H1 (cell line): ENCODE measurements at regions not wholly inside any gene's neighbourhood (a gene's known extent, or its start where the extent isn't known, plus 50 kb on each side); places are given as distances from the start of the nearest gene placed in this dataset.

Source experiments
- CTCF ChIA-PET: fragments of 300-600 bp; sonication (Branson Sonifier 250); formaldehyde crosslinking; loops from one replicate; lab custom pipeline; 2021; ENCODE audit not compliant: partially characterized antibody; lab: Charles Lee
- POLR2A ChIA-PET: fragments of 300-600 bp; sonication (Branson Sonifier 250); formaldehyde crosslinking; loops from one replicate; lab custom pipeline; 2021; ENCODE audit warnings: inconsistent platforms; ENCODE audit not compliant: partially characterized antibody; lab: Charles Lee
- DNase-seq, 2 experiments: peaks; one replicate each; pipeline versions ENCODE4 v3.0.0 to v3.0.0-alpha.2; 2010 to 2022; ENCODE audit warnings: low spot score in 2 of 2, low read depth in 1 of 2, mixed read lengths in 1 of 2
- FAIRE-seq: peaks from 2 replicates; lab custom pipeline; 2011; peaks lifted over from hg19 to GRCh38; lab: Jason Lieb, UNC
- H2AFZ ChIP-seq: 2 replicates; pipeline ENCODE4 v1.8.1; 2012; ENCODE audit warnings: low read length, inconsistent platforms
- H2AK5ac ChIP-seq: 2 replicates; pipeline ENCODE4 v1.6.1; 2013; ENCODE audit warnings: low read depth, low read length
- H2BK120ac ChIP-seq: replicated peaks from 2 replicates; pipeline ENCODE3; 2013; ENCODE audit warnings: low read depth, low read length, inconsistent platforms
- H2BK12ac ChIP-seq: 2 replicates; pipeline ENCODE4 v1.6.1; 2013; ENCODE audit warnings: low read depth, low read length
- H2BK15ac ChIP-seq: 2 replicates; pipeline ENCODE4 v1.6.1; 2013; ENCODE audit warnings: low read length
- H2BK20ac ChIP-seq: 2 replicates; pipeline ENCODE4 v1.6.1; 2013; ENCODE audit warnings: low read length
- H2BK5ac ChIP-seq: 2 replicates; pipeline ENCODE4 v1.6.1; 2013; ENCODE audit warnings: low read depth, low read length
- H3K14ac ChIP-seq: 2 replicates; pipeline ENCODE4 v1.6.1; 2013; ENCODE audit warnings: inconsistent platforms; ENCODE audit not compliant: insufficient read length
- H3K18ac ChIP-seq: 2 replicates; pipeline ENCODE4 v1.6.1; 2013; ENCODE audit warnings: low read length; ENCODE audit errors: extremely low read depth
- H3K23ac ChIP-seq: 2 replicates; pipeline ENCODE4 v1.6.1; 2013; ENCODE audit warnings: inconsistent platforms; ENCODE audit not compliant: insufficient read length
- H3K23me2 ChIP-seq: 2 replicates; pipeline ENCODE4 v1.6.1; 2013; ENCODE audit warnings: low read depth, low read length
- H3K27ac ChIP-seq: 2 replicates; pipeline ENCODE4 v1.6.1; 2011; ENCODE audit warnings: low read depth, low read length, inconsistent platforms
- H3K27me3 ChIP-seq, 4 experiments: replicated peaks in 1 of 4; 1 replicate in 1 of 4; 2 replicates in 3 of 4; pipeline versions ENCODE4 v1.6.1 to v1.8.1; 2011 to 2013; ENCODE audit warnings: low read length in 3 of 4, mild to moderate bottlenecking in 3 of 4, inconsistent platforms in 2 of 4, mixed read lengths in 2 of 4, moderate library complexity in 1 of 4; ENCODE audit not compliant: control insufficient read depth in 3 of 4, insufficient read depth in 3 of 4; ENCODE audit errors: extremely low read depth in 1 of 4
- H3K36me3 ChIP-seq, 4 experiments: 2 replicates each; pipeline versions ENCODE4 v1.6.1 to v1.8.1; 2011 to 2013; ENCODE audit warnings: mild to moderate bottlenecking in 4 of 4, low read length in 3 of 4, moderate library complexity in 2 of 4, control low read depth in 1 of 4, inconsistent platforms in 1 of 4; ENCODE audit not compliant: insufficient read depth in 4 of 4, control insufficient read depth in 2 of 4
- H3K4ac ChIP-seq: replicated peaks from 2 replicates; pipeline ENCODE3; 2013; ENCODE audit warnings: low read length, low read depth, mixed read lengths, inconsistent platforms; ENCODE audit not compliant: insufficient read length
- H3K4me1 ChIP-seq, 4 experiments: replicated peaks in 1 of 4; 1 replicate in 1 of 4; 2 replicates in 3 of 4; pipeline versions ENCODE4 v1.6.1 to v1.8.1; 2011 to 2013; ENCODE audit warnings: low read length in 3 of 4, inconsistent platforms in 2 of 4, mixed read lengths in 1 of 4; ENCODE audit not compliant: insufficient read depth in 4 of 4, control insufficient read depth in 3 of 4
- H3K4me2 ChIP-seq, 2 experiments: 2 replicates each; pipeline versions ENCODE4 v1.6.1 to v1.8.1; 2011 to 2013; ENCODE audit warnings: low read depth in 2 of 2, low read length in 2 of 2, control low read depth in 1 of 2, inconsistent platforms in 1 of 2, mild to moderate bottlenecking in 1 of 2; ENCODE audit not compliant: insufficient read depth in 1 of 2
- H3K4me3 ChIP-seq, 4 experiments: fragments of 200-600, 300-600 bp in 1 of 4; sonication (generic), shearing (Covaris generic), sonication (Bioruptor Twin) in 1 of 4; 2 replicates each; pipeline versions ENCODE4 v1.5.1 to v1.8.1; 2011 to 2016; ENCODE audit warnings: low read length in 4 of 4, low read depth in 3 of 4, control low read depth in 2 of 4, inconsistent platforms in 2 of 4, mild to moderate bottlenecking in 2 of 4, mixed read lengths in 1 of 4, moderate library complexity in 1 of 4; ENCODE audit not compliant: insufficient read depth in 2 of 4; ENCODE audit errors: extremely low read depth in 1 of 4
- H3K56ac ChIP-seq: replicated peaks from 2 replicates; pipeline ENCODE3; 2013; ENCODE audit warnings: low read depth, mild to moderate bottlenecking, mixed read lengths, low read length, inconsistent platforms; ENCODE audit not compliant: insufficient read length
- H3K79me1 ChIP-seq: 2 replicates; pipeline ENCODE4 v1.6.1; 2013; ENCODE audit warnings: low read depth, low read length, control low read depth
- H3K79me2 ChIP-seq, 2 experiments: 2 replicates each; pipeline versions ENCODE4 v1.6.1 to v1.8.1; 2012 to 2013; ENCODE audit warnings: low read length in 2 of 2, mild to moderate bottlenecking in 2 of 2, inconsistent platforms in 1 of 2; ENCODE audit not compliant: insufficient read depth in 2 of 2, control insufficient read depth in 1 of 2
- H3K9ac ChIP-seq, 4 experiments: replicated peaks in 1 of 4; 1 replicate in 1 of 4; 2 replicates in 3 of 4; pipeline versions ENCODE4 v1.6.1 to v1.8.1; 2011 to 2013; ENCODE audit warnings: low read depth in 3 of 4, low read length in 3 of 4, control low read depth in 2 of 4, mild to moderate bottlenecking in 2 of 4, moderate library complexity in 2 of 4, inconsistent platforms in 1 of 4; ENCODE audit errors: extremely low read depth in 1 of 4
- H3K9me3 ChIP-seq, 2 experiments: 2 replicates each; pipeline versions ENCODE4 v1.6.1 to v1.8.1; 2012 to 2013; ENCODE audit warnings: mild to moderate bottlenecking in 2 of 2, moderate library complexity in 2 of 2, control low read depth in 1 of 2, inconsistent platforms in 1 of 2, low read depth in 1 of 2, low read length in 1 of 2, mixed read lengths in 1 of 2; ENCODE audit not compliant: insufficient read depth in 2 of 2
- H4K20me1 ChIP-seq, 2 experiments: replicated peaks in 1 of 2; 2 replicates each; pipeline versions ENCODE3 to v1.8.1; 2011 to 2013; ENCODE audit warnings: inconsistent platforms in 2 of 2, low read length in 2 of 2, mild to moderate bottlenecking in 1 of 2; ENCODE audit not compliant: insufficient read depth in 2 of 2, control insufficient read depth in 1 of 2
- H4K5ac ChIP-seq: 2 replicates; pipeline ENCODE4 v1.6.1; 2013; ENCODE audit warnings: low read length, low read depth, mixed read lengths, inconsistent platforms; ENCODE audit not compliant: insufficient read length
- H4K8ac ChIP-seq: 2 replicates; pipeline ENCODE4 v1.8.0; 2013; ENCODE audit warnings: mild to moderate bottlenecking, moderate library complexity, low read length, inconsistent platforms; ENCODE audit not compliant: insufficient read depth; ENCODE audit errors: extremely low read depth
- H4K91ac ChIP-seq: replicated peaks from 2 replicates; pipeline ENCODE3; 2013; ENCODE audit warnings: low read length, mixed read lengths, inconsistent platforms; ENCODE audit not compliant: insufficient read length
- BACH1 ChIP-seq: IDR thresholded peaks from 2 replicates; pipeline ENCODE4 v1.6.1; 2012; ENCODE audit warnings: low read length, improper control_type of control experiment
- CHD2 ChIP-seq: IDR thresholded peaks from 2 replicates; pipeline ENCODE4 v1.6.1; 2012; ENCODE audit warnings: low read length, improper control_type of control experiment
- CTBP2 ChIP-seq: IDR thresholded peaks from 2 replicates; pipeline ENCODE4 v1.7.0; 2011; ENCODE audit warnings: borderline replicate concordance, mild to moderate bottlenecking, moderate library complexity, mixed read lengths, low read length; ENCODE audit not compliant: insufficient read depth, insufficient read length
- EGR1 ChIP-seq: IDR thresholded peaks from 2 replicates; pipeline ENCODE4 v1.6.1; 2011; ENCODE audit warnings: low read depth, low read length, borderline replicate concordance
- FOSL1 ChIP-seq: IDR thresholded peaks from 2 replicates; pipeline ENCODE4 v1.6.1; 2011; ENCODE audit warnings: mild to moderate bottlenecking, low read depth, low read length, moderate library complexity; ENCODE audit not compliant: insufficient read depth
- GABPA ChIP-seq: IDR thresholded peaks from 2 replicates; pipeline ENCODE4 v1.6.1; 2011; ENCODE audit warnings: mild to moderate bottlenecking, low read length, moderate library complexity, borderline replicate concordance; ENCODE audit not compliant: insufficient read depth
- JUND ChIP-seq: IDR thresholded peaks from 2 replicates; pipeline ENCODE4 v1.6.1; 2011; ENCODE audit warnings: mild to moderate bottlenecking, improper control_type of control experiment, low read length
- RNF2 ChIP-seq: fragments of 200-900, 300-1000 bp; sonication (generic); IDR thresholded peaks from 2 replicates; pipeline ENCODE4 v1.7.1; 2016; ENCODE audit warnings: borderline replicate concordance, low read depth, mild to moderate bottlenecking, antibody characterized with exemption, low read length; ENCODE audit not compliant: poor library complexity, severe bottlenecking; ENCODE audit errors: missing control alignments
- WGBS, 2 experiments: shearing (Covaris generic) in 1 of 2; methylation state at CpG; one replicate each; pipeline versions ENCODE4 v1.1.6 to v1.1.7; 2013 to 2015; ENCODE audit warnings: low lambda C conversion rate in 2 of 2, mixed read lengths in 2 of 2, inconsistent platforms in 1 of 2, low coverage in 1 of 2, missing lambda C conversion rate in 1 of 2; ENCODE audit not compliant: insufficient replicate concordance in 2 of 2, insufficient coverage in 1 of 2, insufficient read length in 1 of 2; ENCODE audit errors: extremely low coverage in 1 of 2, missing lambda C conversion rate in 1 of 2; 5-methylcytosine and 5-hydroxymethylcytosine counted together
- TF ChIP-seq, protein P1 (sequence below): IDR thresholded peaks from 2 replicates; pipeline ENCODE4 v1.6.1; 2012; ENCODE audit warnings: inconsistent platforms
- TF ChIP-seq, protein P2 (sequence below): IDR thresholded peaks from 2 replicates; pipeline ENCODE4 v1.6.1; 2011; ENCODE audit warnings: low read length, improper control_type of control experiment

DNA sequence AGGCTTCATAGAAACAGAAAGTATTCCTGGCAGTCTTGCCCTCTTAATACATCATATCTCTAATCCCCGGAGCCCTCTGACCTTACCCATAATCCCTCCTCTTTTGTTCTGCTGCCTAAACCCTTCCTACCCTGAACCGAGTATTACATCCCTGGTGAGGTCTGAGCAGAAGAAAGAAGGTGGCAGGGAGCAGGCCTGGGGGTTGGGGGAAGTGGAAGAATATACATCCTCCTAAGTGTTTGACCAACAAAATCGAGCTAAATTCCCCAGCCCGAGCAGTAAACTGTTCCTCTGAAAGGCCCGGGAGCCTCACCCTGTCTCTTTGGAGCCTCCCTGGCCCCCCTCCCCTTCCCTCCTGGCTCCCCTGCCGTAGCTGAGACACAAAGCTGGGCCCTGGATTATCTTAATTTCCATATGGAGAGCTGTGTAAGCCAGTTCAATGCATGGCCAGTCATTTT is 192.6 kb upstream of the LHX5 start:
- no peaks in the 10 kb centered on the region for H3K36me3 ChIP-seq
- H3K56ac ChIP-seq = no peak overlapping the region
- 0 out of 2 replicates have a peak overlapping the region, but pooled peaks have one; percentile 39 for H2BK12ac ChIP-seq
- H3K9me3 ChIP-seq = no peaks in the 10 kb centered on the region
- H4K8ac ChIP-seq = no peak overlapping the region
- H4K91ac ChIP-seq = no peak overlapping the region
- H3K23me2 ChIP-seq = peaks cover 5% of the 10 kb centered on the region; the same call in 1 of the 2 replicates
- TF ChIP-seq, protein P1, sequence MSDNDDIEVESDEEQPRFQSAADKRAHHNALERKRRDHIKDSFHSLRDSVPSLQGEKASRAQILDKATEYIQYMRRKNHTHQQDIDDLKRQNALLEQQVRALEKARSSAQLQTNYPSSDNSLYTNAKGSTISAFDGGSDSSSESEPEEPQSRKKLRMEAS = no peak
- no peak for TF ChIP-seq GABPA
- TF ChIP-seq FOSL1 = no peak
- TF ChIP-seq EGR1 = no peak
- TF ChIP-seq JUND = no peak
- no peak for TF ChIP-seq CTBP2
- TF ChIP-seq CHD2 = no peak
- TF ChIP-seq BACH1 = no peak
- TF ChIP-seq RNF2 = no peak
- TF ChIP-seq, protein P2, sequence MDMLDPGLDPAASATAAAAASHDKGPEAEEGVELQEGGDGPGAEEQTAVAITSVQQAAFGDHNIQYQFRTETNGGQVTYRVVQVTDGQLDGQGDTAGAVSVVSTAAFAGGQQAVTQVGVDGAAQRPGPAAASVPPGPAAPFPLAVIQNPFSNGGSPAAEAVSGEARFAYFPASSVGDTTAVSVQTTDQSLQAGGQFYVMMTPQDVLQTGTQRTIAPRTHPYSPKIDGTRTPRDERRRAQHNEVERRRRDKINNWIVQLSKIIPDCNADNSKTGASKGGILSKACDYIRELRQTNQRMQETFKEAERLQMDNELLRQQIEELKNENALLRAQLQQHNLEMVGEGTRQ = no peak
- TF ChIP-seq, all 59 proteins: peak for 0
- H2BK15ac ChIP-seq = no peak overlapping the region
- peak overlapping the region; percentile 36; the same call in 1 of the 2 replicates for H2AFZ ChIP-seq
- H2AK5ac ChIP-seq = no peak overlapping the region
- peaks cover 0 to 11% (median 5%) of the 10 kb centered on the region in 4 experiments; a peak in 3 of 7 replicates for H3K4me1 ChIP-seq
- 76% methylated on average over 4 of the region's 6 CpGs; no CpG with 5 or more reads in 1 of the 2 experiments for WGBS, 2 experiments
- H2BK5ac ChIP-seq = no peak overlapping the region
- POLR2A ChIA-PET = no interaction called here
- CTCF ChIA-PET = interaction anchor here (1.6 kb wide), 1 partner anchor 201 kb away, joined by 3 read pairs; no protein-coding TSS in a partner anchor
- FAIRE-seq = no peak
- no peak overlapping the region for H3K4me3 ChIP-seq
- H3K23ac ChIP-seq = no peak overlapping the region
- H3K79me2 ChIP-seq = no peaks in the 10 kb centered on the region
- H3K27me3 ChIP-seq = no peaks in the 10 kb centered on the region; a peak in 1 of 7 replicates
- H4K5ac ChIP-seq = no peak overlapping the region
- no peaks in the 10 kb centered on the region for H4K20me1 ChIP-seq
- H2BK20ac ChIP-seq = 0 out of 2 replicates have a peak overlapping the region, but pooled peaks have one; percentile 80
- no peak overlapping the region for H3K4ac ChIP-seq
- H3K14ac ChIP-seq = no peak overlapping the region
- H3K79me1 ChIP-seq = no peaks in the 10 kb centered on the region
- H3K4me2 ChIP-seq = peak overlapping the region in 1 of 2 experiments; percentile 28; a peak in 2 of 4 replicates
- H3K27ac ChIP-seq = no peak overlapping the region
- no peak overlapping the region for H2BK120ac ChIP-seq
- no peak overlapping the region for H3K9ac ChIP-seq
- peak overlapping the region; percentile 17; the same call in 1 of the 2 replicates for H3K18ac ChIP-seq
- DNase-seq = no peak
